SU-DHL-6 (cell line): ENCODE measurements at regions not wholly inside any gene's neighbourhood (a gene's known extent, or its start where the extent isn't known, plus 50 kb on each side); places are given as distances from the start of the nearest gene placed in this dataset.

ENCODE experiments used
- H2AFZ ChIP-seq: fragments of 200-600 bp; sonication (generic); 2 replicates; pipeline ENCODE4 v1.6.1; 2014; ENCODE audit warnings: low read depth, mild to moderate bottlenecking, moderate library complexity, mixed read lengths, antibody characterized with exemption, low read length; ENCODE audit not compliant: severe bottlenecking
- H3F3A ChIP-seq: fragments of 200-600 bp; shearing (Covaris generic); 2 replicates; pipeline ENCODE4 v1.6.0; 2016; ENCODE audit warnings: antibody characterized with exemption, mild to moderate bottlenecking; ENCODE audit not compliant: insufficient read depth
- H3K27ac ChIP-seq: fragments of 200-600 bp; sonication (generic); 2 replicates; pipeline ENCODE4 v1.5.1; 2016; ENCODE audit warnings: low read depth, mild to moderate bottlenecking, low read length, moderate library complexity, mixed read lengths
- H3K27me3 ChIP-seq: fragments of 200-600 bp; sonication (generic), shearing (Covaris generic); 2 replicates; pipeline ENCODE4 v1.6.0; 2014; ENCODE audit warnings: mild to moderate bottlenecking, low read length
- H3K36me3 ChIP-seq: fragments of 200-600 bp; sonication (generic); 2 replicates; pipeline ENCODE4 v1.6.1; 2014; ENCODE audit warnings: mild to moderate bottlenecking, low read length, mixed read lengths
- H3K4me2 ChIP-seq: fragments of 300-600, 200-600 bp; shearing (Covaris generic), sonication (generic); 2 replicates; pipeline ENCODE4 v1.6.0; 2014; ENCODE audit warnings: low read length, low read depth, mild to moderate bottlenecking; ENCODE audit not compliant: poor library complexity, severe bottlenecking
- H3K4me3 ChIP-seq: fragments of 200-600 bp; sonication (generic); 2 replicates; pipeline ENCODE4 v1.5.1; 2014; ENCODE audit warnings: antibody characterized with exemption, low read length, mild to moderate bottlenecking, mixed read lengths; ENCODE audit not compliant: insufficient read depth, poor library complexity, severe bottlenecking
- H3K79me2 ChIP-seq: fragments of 200-600 bp; sonication (generic); 2 replicates; pipeline ENCODE4 v1.6.1; 2014; ENCODE audit warnings: mild to moderate bottlenecking, low read length, moderate library complexity; ENCODE audit not compliant: insufficient read depth
- H3K9ac ChIP-seq: fragments of 200-600 bp; sonication (generic); 2 replicates; pipeline ENCODE4 v1.7.0; 2014; ENCODE audit warnings: mild to moderate bottlenecking, low read length
- H3K9me2 ChIP-seq: fragments of 200-600 bp; sonication (generic); replicated peaks from 2 replicates; pipeline ENCODE4 v1.6.1; 2014; ENCODE audit warnings: low read length; ENCODE audit not compliant: insufficient read depth
- H3K9me3 ChIP-seq: fragments of 200-600 bp; sonication (generic); 2 replicates; pipeline ENCODE4 v1.6.1; 2014; ENCODE audit warnings: low read length, mixed read lengths; ENCODE audit not compliant: insufficient read depth
- H4K20me1 ChIP-seq: fragments of 200-600 bp; sonication (generic); 2 replicates; pipeline ENCODE4 v1.6.1; 2014; ENCODE audit warnings: low read depth, mild to moderate bottlenecking, antibody characterized with exemption, low read length, moderate library complexity, mixed read lengths
- CTCF ChIP-seq: fragments of 200-600 bp; sonication (generic); IDR thresholded peaks from one replicate; pipeline ENCODE4 v1.5.1; 2017; ENCODE audit warnings: antibody characterized with exemption, mild to moderate bottlenecking, low read length, moderate library complexity; ENCODE audit not compliant: insufficient read depth, poor library complexity, severe bottlenecking
- EZH2phosphoT487 ChIP-seq: fragments of 200-600 bp; sonication (generic), shearing (Covaris generic); conservative IDR thresholded peaks from 2 replicates; pipeline ENCODE4 v1.6.1; 2018; ENCODE audit warnings: mild to moderate bottlenecking, antibody characterized with exemption, low read length, moderate library complexity, mixed read lengths

- Histone ChIP-seq H3K9me3 (no peaks in the 10 kb centered on the region), H3K27ac (no peak overlapping the region), H2AFZ (no peak overlapping the region), H3K9me2 (no peaks in the 10 kb centered on the region), H3K36me3 (no peaks in the 10 kb centered on the region), H3K4me3 (no peak overlapping the region), H3K27me3 (no peaks in the 10 kb centered on the region), H4K20me1 (no peaks in the 10 kb centered on the region), H3K4me2 (no peak overlapping the region), H3K9ac (no peak overlapping the region), H3K79me2 (no peaks in the 10 kb centered on the region), H3F3A (no peaks in the 10 kb centered on the region)
- no peak for TF ChIP-seq CTCF
- TF ChIP-seq EZH2phosphoT487 = no peak
These were observed 210.2 kb downstream of the SLITRK6 start for GRCh38 chr13:85589021-85589420.

GRCh38 chr13:85588359-85588758 is 210.9 kb downstream of the SLITRK6 start:
- TF ChIP-seq EZH2phosphoT487 (no peak), CTCF (no peak)
- Histone ChIP-seq H2AFZ (no peak overlapping the region), H3K4me3 (no peak overlapping the region), H3K27me3 (no peaks in the 10 kb centered on the region), H3K79me2 (no peaks in the 10 kb centered on the region), H3K4me2 (no peak overlapping the region), H3F3A (no peaks in the 10 kb centered on the region), H3K9me2 (no peaks in the 10 kb centered on the region), H4K20me1 (no peaks in the 10 kb centered on the region), H3K9ac (no peak overlapping the region), H3K27ac (no peak overlapping the region), H3K36me3 (no peaks in the 10 kb centered on the region), H3K9me3 (no peaks in the 10 kb centered on the region)

- Histone ChIP-seq H3K36me3 (no peaks in the 10 kb centered on the region), H3K9me2 (no peaks in the 10 kb centered on the region), H3K27ac (no peak overlapping the region), H3F3A (no peaks in the 10 kb centered on the region), H3K27me3 (no peaks in the 10 kb centered on the region), H3K79me2 (no peaks in the 10 kb centered on the region), H3K4me2 (no peak overlapping the region), H3K9me3 (no peaks in the 10 kb centered on the region), H3K4me3 (no peak overlapping the region), H4K20me1 (no peaks in the 10 kb centered on the region), H3K9ac (no peak overlapping the region), H2AFZ (no peak overlapping the region)
- TF ChIP-seq EZH2phosphoT487 = no peak
- TF ChIP-seq CTCF = no peak
These were observed 212.4 kb downstream of the SLITRK6 start for GRCh38 chr13:85586856-85587255.

- H3K9me2 ChIP-seq = no peaks in the 10 kb centered on the region
- TF ChIP-seq EZH2phosphoT487 (no peak), CTCF (no peak)
- H3K79me2 ChIP-seq = no peaks in the 10 kb centered on the region
- no peaks in the 10 kb centered on the region for H3F3A ChIP-seq
- H3K27ac ChIP-seq = no peak overlapping the region
- no peak overlapping the region for H3K9ac ChIP-seq
- no peaks in the 10 kb centered on the region for H3K27me3 ChIP-seq
- no peaks in the 10 kb centered on the region for H4K20me1 ChIP-seq
- no peak overlapping the region for H3K4me3 ChIP-seq
- H3K36me3 ChIP-seq = no peaks in the 10 kb centered on the region
- no peak overlapping the region for H3K4me2 ChIP-seq
- no peak overlapping the region for H2AFZ ChIP-seq
- no peaks in the 10 kb centered on the region for H3K9me3 ChIP-seq
These were observed 212.8 kb downstream of the SLITRK6 start for GRCh38 chr13:85586422-85586831.
